Endodermal cell (in vitro differentiated cells): ENCODE measurements at regions not wholly inside any gene's neighbourhood (a gene's known extent, or its start where the extent isn't known, plus 50 kb on each side); places are given as distances from the start of the nearest gene placed in this dataset.

ENCODE experiments used
- DNase-seq: peaks from one replicate; pipeline ENCODE4 v3.0.0-alpha.2; 2017
- H3K27ac ChIP-seq: 2 replicates; pipeline ENCODE4 v1.5.1; 2013; ENCODE audit warnings: mild to moderate bottlenecking, low read depth, low read length, moderate library complexity
- H3K27me3 ChIP-seq: 2 replicates; pipeline ENCODE4 v1.6.1; 2013; ENCODE audit warnings: mild to moderate bottlenecking, low read length, moderate library complexity; ENCODE audit not compliant: insufficient read depth, control insufficient read depth, poor library complexity, severe bottlenecking
- H3K36me3 ChIP-seq: 2 replicates; pipeline ENCODE4 v1.7.0; 2013; ENCODE audit warnings: mild to moderate bottlenecking, low read length, moderate library complexity; ENCODE audit not compliant: control insufficient read depth, insufficient read depth
- H3K4me1 ChIP-seq: one replicate; pipeline ENCODE4 v1.7.0; 2013; ENCODE audit warnings: low read length; ENCODE audit not compliant: control insufficient read depth, insufficient read depth
- H3K4me3 ChIP-seq: 2 replicates; pipeline ENCODE4 v1.5.1; 2013; ENCODE audit warnings: mild to moderate bottlenecking, low read length, moderate library complexity
- H3K9ac ChIP-seq: 2 replicates; pipeline ENCODE4 v1.6.1; 2013; ENCODE audit warnings: mild to moderate bottlenecking, low read length, moderate library complexity; ENCODE audit not compliant: poor library complexity, severe bottlenecking; ENCODE audit errors: extremely low read depth
- H3K9me3 ChIP-seq: 2 replicates; pipeline ENCODE4 v1.6.1; 2013; ENCODE audit warnings: mild to moderate bottlenecking, low read length, moderate library complexity; ENCODE audit not compliant: control insufficient read depth
- H3K27ac Mint-ChIP-seq: 2 replicates; pipeline ENCODE4 v1.8.0; 2020; ENCODE audit warnings: mixed read lengths
- H3K27me3 Mint-ChIP-seq: 2 replicates; pipeline ENCODE4 v1.8.0; 2021; ENCODE audit warnings: mild to moderate bottlenecking, mixed read lengths; ENCODE audit not compliant: insufficient read depth
- H3K36me3 Mint-ChIP-seq: 2 replicates; pipeline ENCODE4 v1.8.0; 2020; ENCODE audit warnings: low read depth, mixed read lengths
- H3K4me1 Mint-ChIP-seq: 2 replicates; pipeline ENCODE4 v1.8.0; 2020; ENCODE audit warnings: mixed read lengths
- H3K4me3 Mint-ChIP-seq: 2 replicates; pipeline ENCODE4 v1.8.0; 2020; ENCODE audit warnings: mild to moderate bottlenecking, moderate library complexity, mixed read lengths
- H3K9me3 Mint-ChIP-seq: 2 replicates; pipeline ENCODE4 v1.8.0; 2020; ENCODE audit warnings: mild to moderate bottlenecking, mixed read lengths
- WGBS, 2 experiments: methylation state at CpG; one replicate each; pipeline versions ENCODE4 v1.1.5 to v1.1.7; 2013; ENCODE audit warnings: missing lambda C conversion rate in 2 of 2, mixed read lengths in 1 of 2; ENCODE audit not compliant: insufficient coverage in 1 of 2, insufficient read length in 1 of 2; 5-methylcytosine and 5-hydroxymethylcytosine counted together
- TF ChIP-seq, protein P1 (sequence below): fragments of 200-600 bp; sonication (generic); conservative IDR thresholded peaks from 2 replicates; pipeline ENCODE4 v1.5.0; 2021; ENCODE audit warnings: antibody characterized with exemption, mild to moderate bottlenecking

DNA sequence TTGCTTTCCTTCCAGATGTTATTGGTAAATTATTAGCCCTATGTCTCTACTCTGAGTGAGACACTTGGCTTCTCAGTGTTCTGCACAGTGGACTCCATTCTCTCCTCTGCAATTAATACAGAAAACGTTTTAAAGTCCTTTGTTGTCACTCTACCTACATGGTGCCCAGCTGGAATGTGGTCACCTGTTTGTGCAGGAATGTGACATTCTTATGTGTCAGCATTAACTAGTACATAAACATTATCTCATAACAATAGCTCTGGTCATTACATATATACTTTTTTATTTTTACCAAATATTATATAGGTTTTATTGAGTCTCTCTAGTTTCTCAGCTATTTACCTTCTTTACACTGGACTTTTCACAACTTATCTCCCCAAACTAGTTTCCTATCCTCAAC lies 147.0 kb upstream of the KCNMB2 start:
- Mint-ChIP-seq H3K27me3 (no peaks in the 10 kb centered on the region), H3K36me3 (no peaks in the 10 kb centered on the region), H3K9me3 (no peaks in the 10 kb centered on the region), H3K4me3 (no peak overlapping the region), H3K27ac (no peak overlapping the region), H3K4me1 (peaks cover 6% of the 10 kb centered on the region)
- 43 to 47% methylated on average over 1 of the region's 1 CpG for WGBS, 2 experiments
- H3K27me3 ChIP-seq: no peaks in the 10 kb centered on the region
- no peaks in the 10 kb centered on the region for H3K36me3 ChIP-seq
- no peak overlapping the region for H3K27ac ChIP-seq
- H3K9ac ChIP-seq: no peak overlapping the region
- H3K4me3 ChIP-seq: no peak overlapping the region
- no peaks in the 10 kb centered on the region for H3K4me1 ChIP-seq
- TF ChIP-seq, protein P1, sequence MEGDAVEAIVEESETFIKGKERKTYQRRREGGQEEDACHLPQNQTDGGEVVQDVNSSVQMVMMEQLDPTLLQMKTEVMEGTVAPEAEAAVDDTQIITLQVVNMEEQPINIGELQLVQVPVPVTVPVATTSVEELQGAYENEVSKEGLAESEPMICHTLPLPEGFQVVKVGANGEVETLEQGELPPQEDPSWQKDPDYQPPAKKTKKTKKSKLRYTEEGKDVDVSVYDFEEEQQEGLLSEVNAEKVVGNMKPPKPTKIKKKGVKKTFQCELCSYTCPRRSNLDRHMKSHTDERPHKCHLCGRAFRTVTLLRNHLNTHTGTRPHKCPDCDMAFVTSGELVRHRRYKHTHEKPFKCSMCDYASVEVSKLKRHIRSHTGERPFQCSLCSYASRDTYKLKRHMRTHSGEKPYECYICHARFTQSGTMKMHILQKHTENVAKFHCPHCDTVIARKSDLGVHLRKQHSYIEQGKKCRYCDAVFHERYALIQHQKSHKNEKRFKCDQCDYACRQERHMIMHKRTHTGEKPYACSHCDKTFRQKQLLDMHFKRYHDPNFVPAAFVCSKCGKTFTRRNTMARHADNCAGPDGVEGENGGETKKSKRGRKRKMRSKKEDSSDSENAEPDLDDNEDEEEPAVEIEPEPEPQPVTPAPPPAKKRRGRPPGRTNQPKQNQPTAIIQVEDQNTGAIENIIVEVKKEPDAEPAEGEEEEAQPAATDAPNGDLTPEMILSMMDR: no peak
- no peak for DNase-seq
- H3K9me3 ChIP-seq: no peaks in the 10 kb centered on the region

DNA sequence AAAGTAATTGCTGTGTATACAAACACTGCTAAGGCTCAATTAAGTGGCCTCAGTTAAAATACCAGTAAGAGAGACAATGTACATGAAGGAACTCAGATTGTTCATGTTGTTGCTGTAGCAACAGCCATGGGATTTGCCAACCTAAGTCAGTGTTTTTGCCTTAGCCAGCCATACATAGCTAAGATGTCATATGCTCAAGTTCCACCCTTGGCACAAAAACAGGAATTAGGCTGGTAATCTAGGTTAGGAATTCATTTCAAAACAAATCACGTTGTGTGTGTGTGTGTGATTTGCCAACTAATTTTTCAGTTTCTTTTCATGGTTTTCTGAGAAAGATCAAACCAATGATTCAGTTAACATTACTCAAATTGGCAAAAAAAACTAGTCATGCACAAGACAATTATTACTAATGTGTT lies 143.7 kb upstream of the KCNMB2 start:
- no peak overlapping the region for H3K4me3 Mint-ChIP-seq
- no peaks in the 10 kb centered on the region for H3K27me3 Mint-ChIP-seq
- H3K9me3 ChIP-seq: no peaks in the 10 kb centered on the region
- no peak overlapping the region for H3K9ac ChIP-seq
- no peak overlapping the region for H3K27ac ChIP-seq
- no peaks in the 10 kb centered on the region for H3K36me3 Mint-ChIP-seq
- TF ChIP-seq, protein P1: no peak
- H3K27me3 ChIP-seq: no peaks in the 10 kb centered on the region
- no peaks in the 10 kb centered on the region for H3K36me3 ChIP-seq
- no peaks in the 10 kb centered on the region for H3K4me1 Mint-ChIP-seq
- no peaks in the 10 kb centered on the region for H3K4me1 ChIP-seq
- H3K9me3 Mint-ChIP-seq: no peaks in the 10 kb centered on the region
- DNase-seq: no peak
- H3K4me3 ChIP-seq: no peak overlapping the region
- H3K27ac Mint-ChIP-seq: no peak overlapping the region
- 81% methylated on average over 1 of the region's 1 CpG; no CpG with 5 or more reads in 1 of the 2 experiments for WGBS, 2 experiments

DNA sequence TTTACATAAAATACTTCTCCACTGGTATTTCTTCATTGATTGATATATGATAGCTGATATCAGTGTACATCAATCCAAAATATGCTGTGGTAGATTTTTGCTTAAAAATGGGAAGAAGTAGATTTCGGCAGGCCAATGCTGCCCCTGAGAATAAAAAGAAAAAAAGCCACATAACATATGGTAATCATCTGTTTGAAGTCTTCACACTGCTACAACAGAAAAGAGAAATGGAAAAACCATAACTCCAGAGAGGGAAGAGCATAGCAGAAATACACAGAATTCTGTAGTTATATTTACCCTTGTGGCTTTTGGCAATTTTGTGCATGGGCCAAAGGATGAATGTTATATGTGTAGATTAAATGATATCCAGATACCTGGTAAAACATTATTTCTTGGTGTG lies 143.1 kb upstream of the KCNMB2 start:
- TF ChIP-seq, protein P1: no peak
- no peaks in the 10 kb centered on the region for H3K27me3 ChIP-seq
- H3K4me1 ChIP-seq: no peaks in the 10 kb centered on the region
- WGBS, 2 experiments: 25% methylated on average over 1 of the region's 1 CpG; no CpG with 5 or more reads in 1 of the 2 experiments
- Mint-ChIP-seq H3K36me3 (no peaks in the 10 kb centered on the region), H3K4me3 (no peak overlapping the region), H3K4me1 (no peaks in the 10 kb centered on the region), H3K27me3 (no peaks in the 10 kb centered on the region), H3K9me3 (no peaks in the 10 kb centered on the region), H3K27ac (no peak overlapping the region)
- H3K9me3 ChIP-seq: no peaks in the 10 kb centered on the region
- DNase-seq: no peak
- H3K27ac ChIP-seq: no peak overlapping the region
- H3K36me3 ChIP-seq: no peaks in the 10 kb centered on the region
- H3K9ac ChIP-seq: no peak overlapping the region
- H3K4me3 ChIP-seq: no peak overlapping the region
